Hematopoietic multipotent progenitor cell treated with erythropoietin and hydrocortisone succinate and interleukin-3 and kit ligand, for 4 days (in vitro differentiated cells): ENCODE measurements at regions not wholly inside any gene's neighbourhood (a gene's known extent, or its start where the extent isn't known, plus 50 kb on each side); places are given as distances from the start of the nearest gene placed in this dataset.
"Not testable (repeated sequence)": the region's sequence is repeated elsewhere in the genome, so short reads cannot be mapped to it uniquely, and the experiment has no call there.

Experiments
- DNase-seq: peaks from one replicate; pipeline ENCODE4 v3.0.0-alpha.2; 2015

- no peak for DNase-seq
Observed at GRCh38 chr12:91880528-91880927, 265.1 kb downstream of the BTG1 start.

- no peak for DNase-seq
Observed at GRCh38 chr12:91877456-91878235, 268.0 kb downstream of the BTG1 start.

GRCh38 chr12:91877022-91877421, 268.6 kb downstream of the BTG1 start:
- peak; percentile 71 for DNase-seq

- not testable (repeated sequence) for DNase-seq
Observed at GRCh38 chr12:91875671-91876070, 270.0 kb downstream of the BTG1 start.

GRCh38 chr12:91874086-91874865, 271.4 kb downstream of the BTG1 start:
- DNase-seq, result no peak

- DNase-seq, result peak; percentile 45
Observed at GRCh38 chr12:91871751-91872150, 273.9 kb downstream of the BTG1 start.

GRCh38 chr12:91870872-91871707, 274.6 kb downstream of the BTG1 start:
- DNase-seq, result no peak

- DNase-seq, result no peak
Observed at GRCh38 chr12:91868054-91868453, 277.6 kb downstream of the BTG1 start.

GRCh38 chr12:91866566-91866965, 279.1 kb downstream of the BTG1 start:
- no peak for DNase-seq

GRCh38 chr12:91863702-91864101, 281.9 kb downstream of the BTG1 start:
- no peak for DNase-seq

- no peak for DNase-seq
Observed at GRCh38 chr12:91861554-91861953, 284.1 kb downstream of the BTG1 start.

GRCh38 chr12:91859347-91859746, 286.3 kb downstream of the BTG1 start:
- DNase-seq, result no peak

- DNase-seq, result no peak
Observed at GRCh38 chr12:91857813-91858542, 287.7 kb downstream of the BTG1 start.

GRCh38 chr12:91854725-91855124, 290.9 kb downstream of the BTG1 start:
- DNase-seq, result no peak

GRCh38 chr12:91853350-91854127, 292.1 kb downstream of the BTG1 start:
- DNase-seq, result no peak

- no peak for DNase-seq
Observed at GRCh38 chr12:91852634-91853033, 293.0 kb downstream of the BTG1 start.

GRCh38 chr12:91851741-91852477, 293.7 kb downstream of the BTG1 start:
- DNase-seq, result no peak

- DNase-seq, result no peak
Observed at GRCh38 chr12:91846466-91847055, 299.1 kb downstream of the BTG1 start.

- DNase-seq, result no peak
Observed at GRCh38 chr12:91845365-91845764, 300.3 kb downstream of the BTG1 start.

- no peak for DNase-seq
Observed at GRCh38 chr12:91841822-91842221, 303.8 kb downstream of the BTG1 start.

- DNase-seq, result no peak
Observed at GRCh38 chr12:91836696-91837095, 308.9 kb downstream of the BTG1 start.
